GM12878 (cell line): ENCODE measurements at regions not wholly inside any gene's neighbourhood (a gene's known extent, or its start where the extent isn't known, plus 50 kb on each side); places are given as distances from the start of the nearest gene placed in this dataset.

Experiments
- ATAC-seq: fragments of 200-7000 bp; cut with Tn5 transposase; 3 replicates; pipeline ENCODE4 v1.9.1; 2020; ENCODE audit warnings: mild to moderate bottlenecking, moderate library complexity
- BruUV-seq: library from RNA; stranded (reverse); fragments of 400-500 nt; replicated peaks from 2 replicates; lab custom pipeline; 2021; lab: Mats Ljungman, UMichigan
- CTCF ChIA-PET: fragments of 300-600 bp; sonication (Branson Sonifier 250); formaldehyde crosslinking; extraction: SDS; loops from one replicate; lab custom pipeline; 2021; ENCODE audit warnings: inconsistent platforms; lab: Yijun Ruan, JAX
- POLR2A ChIA-PET: fragments of 350-600 bp; formaldehyde crosslinking; extraction: SDS; loops from one replicate; lab custom pipeline; 2021; ENCODE audit warnings: inconsistent platforms; lab: Charles Lee
- RAD21 ChIA-PET: fragments of 300-600 bp; sonication (Branson Sonifier 250); formaldehyde crosslinking; loops from one replicate; lab custom pipeline; 2023; ENCODE audit warnings: antibody characterized with exemption; ENCODE audit not compliant: unreplicated experiment; lab: Charles Lee
- SMC1A ChIA-PET: fragments of 300-600 bp; sonication (Branson Sonifier 250); formaldehyde crosslinking; loops from one replicate; lab custom pipeline; 2023; ENCODE audit not compliant: unreplicated experiment, uncharacterized antibody; lab: Charles Lee
- DNase-seq: peaks from one replicate; pipeline ENCODE4 v3.0.0-alpha.2; 2011; ENCODE audit warnings: low read depth, low spot score
- FAIRE-seq: peaks from 3 replicates; lab custom pipeline; 2011; peaks lifted over from hg19 to GRCh38; lab: Jason Lieb, UNC
- H2AFZ ChIP-seq: 2 replicates; pipeline ENCODE4 v1.6.0; 2011; ENCODE audit warnings: low read depth, low read length, control low read depth; ENCODE audit not compliant: control insufficient read depth
- H3K27ac ChIP-seq: 2 replicates; pipeline ENCODE4 v1.5.1; 2011; ENCODE audit warnings: control low read depth; ENCODE audit not compliant: control insufficient read depth, insufficient read depth
- H3K27me3 ChIP-seq, 2 experiments: replicated peaks in 1 of 2; 2 replicates each; pipeline versions ENCODE4 v1.6.0 to v1.6.1; 2011; ENCODE audit warnings: low read length in 1 of 2; ENCODE audit not compliant: control insufficient read depth in 2 of 2, insufficient read depth in 2 of 2
- H3K36me3 ChIP-seq, 2 experiments: 2 replicates each; pipeline ENCODE4 v1.5.1; 2011; ENCODE audit warnings: low read length in 1 of 2; ENCODE audit not compliant: control insufficient read depth in 2 of 2, insufficient read depth in 2 of 2
- H3K4me1 ChIP-seq: 2 replicates; pipeline ENCODE4 v1.6.1; 2011; ENCODE audit warnings: mild to moderate bottlenecking, low read length, moderate library complexity, mixed read lengths; ENCODE audit not compliant: control insufficient read depth, insufficient read depth
- H3K4me2 ChIP-seq: 2 replicates; pipeline ENCODE4 v1.6.0; 2011; ENCODE audit warnings: control low read depth; ENCODE audit not compliant: control insufficient read depth, insufficient read depth
- H3K4me3 ChIP-seq: fragments of 200-600 bp; sonication (generic); 2 replicates; pipeline ENCODE4 v1.5.1; 2016
- H3K79me2 ChIP-seq: 2 replicates; pipeline ENCODE4 v1.6.0; 2011; ENCODE audit warnings: low read length; ENCODE audit not compliant: control insufficient read depth, insufficient read depth
- H3K9ac ChIP-seq: 2 replicates; pipeline ENCODE4 v1.8.0; 2011; ENCODE audit warnings: low read length, control low read depth, mixed read lengths; ENCODE audit not compliant: control insufficient read depth, insufficient read depth
- H3K9me3 ChIP-seq: replicated peaks from 3 replicates; pipeline ENCODE4 v1.5.1; 2011; ENCODE audit warnings: mild to moderate bottlenecking, low read length; ENCODE audit not compliant: control insufficient read depth, insufficient read depth
- H4K20me1 ChIP-seq: 2 replicates; pipeline ENCODE4 v1.6.0; 2011; ENCODE audit not compliant: control insufficient read depth, insufficient read depth
- E2F8 ChIP-seq: fragments of 450-650 bp; IDR thresholded peaks from 2 replicates; pipeline ENCODE4 v1.6.1; 2018; ENCODE audit warnings: mild to moderate bottlenecking, low read depth, moderate library complexity; ENCODE audit not compliant: partially characterized antibody
- LARP7 ChIP-seq: fragments of 450-650 bp; IDR thresholded peaks from 2 replicates; pipeline ENCODE4 v1.6.1; 2017; ENCODE audit warnings: mild to moderate bottlenecking
- NFYA ChIP-seq: IDR thresholded peaks from 2 replicates; pipeline ENCODE4 v1.6.1; 2011; ENCODE audit warnings: low read depth, mild to moderate bottlenecking, low read length, improper control_type of control experiment, borderline replicate concordance
- NRF1 ChIP-seq: conservative IDR thresholded peaks from 2 replicates; pipeline ENCODE4 v1.6.1; 2011; ENCODE audit warnings: mild to moderate bottlenecking, low read depth, low read length, improper control_type of control experiment
- WGBS: methylation state at CpG from one replicate; pipeline ENCODE4 v1.1.6; 2016; ENCODE audit warnings: low lambda C conversion rate; ENCODE audit not compliant: insufficient replicate concordance, insufficient coverage; ENCODE audit errors: missing lambda C conversion rate; 5-methylcytosine and 5-hydroxymethylcytosine counted together
- in situ Hi-C: fragments of 300-500 bp; cut with MboI; formaldehyde crosslinking; loops from 9 replicates; pipeline ENCODE4 v1.14.3; 2018; ENCODE audit warnings: mixed read lengths
- intact Hi-C: fragments of 100-400 bp; cut with micrococcal nuclease; formaldehyde crosslinking; loops from one replicate; pipeline ENCODE4 v1.14.2; 2022; ENCODE audit not compliant: unreplicated experiment

- Histone ChIP-seq H3K4me1 (no peaks in the 10 kb centered on the region), H3K27me3 (no peaks in the 10 kb centered on the region), H3K4me2 (no peak overlapping the region), H3K79me2 (no peaks in the 10 kb centered on the region), H3K4me3 (no peak overlapping the region), H4K20me1 (no peaks in the 10 kb centered on the region), H2AFZ (no peak overlapping the region), H3K9ac (no peak overlapping the region), H3K9me3 (no peaks in the 10 kb centered on the region; the same call in 2 of the 3 replicates), H3K36me3 (no peaks in the 10 kb centered on the region), H3K27ac (no peak overlapping the region)
- 25% methylated on average over 4 of the region's 4 CpGs for WGBS
- SMC1A ChIA-PET: no interaction called here
- in situ Hi-C loops (no loop called here), intact Hi-C loops (no loop called here)
- POLR2A ChIA-PET: interaction anchor here (0.6 kb wide), 1 partner anchor 168 kb away, joined by 3 read pairs; no protein-coding TSS in a partner anchor
- DNase-seq (no peak), ATAC-seq (no peak), FAIRE-seq (no peak)
- CTCF ChIA-PET: interaction anchor here (1.5 kb wide), 1 partner anchor 111 kb away, joined by 4 read pairs; no protein-coding TSS in a partner anchor
- no TSS peak for BruUV-seq
- RAD21 ChIA-PET: no interaction called here
- TF ChIP-seq LARP7 (no peak), NRF1 (no peak), E2F8 (no peak), NFYA (no peak)
Observed at GRCh38 chr7:142371586-142372377, 113.9 kb upstream of the PRSS58 start.
